ENCODE measurements at regions not wholly inside any gene's neighbourhood (a gene's known extent, or its start where the extent isn't known, plus 50 kb on each side); places are given as distances from the start of the nearest gene placed in this dataset.

DNA sequence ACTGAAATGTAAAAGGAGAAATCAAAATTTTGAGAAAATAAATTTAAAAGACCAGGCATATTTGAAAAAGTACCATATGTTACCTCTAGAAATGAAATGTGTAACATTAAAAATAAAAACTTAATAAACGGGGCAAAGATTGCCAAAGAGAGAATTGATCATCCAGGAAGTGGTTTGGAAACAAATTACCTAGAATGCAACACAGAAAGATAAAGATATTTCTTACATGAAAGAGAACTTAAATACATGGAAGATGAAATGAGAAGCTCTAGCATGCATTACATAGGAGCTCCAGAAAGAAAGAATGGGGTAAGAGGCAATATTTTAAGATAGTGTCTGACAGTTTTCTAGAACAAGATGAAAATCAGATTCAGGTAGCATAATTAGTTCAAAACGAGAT lies 235.9 kb upstream of the IRF2BP2 start:
- intact Hi-C loops (cut with DNase I; ENCODE audit: low total_unique reads) (no loop called here), in situ Hi-C loops (cut with MboI; ENCODE audit: low pct_ligation_motif_present in 1 of 4, low pct_unique_long_range_greater_than_20kb in 1 of 4, low sequenced_read_pairs in 3 of 4) (loop anchor here in 3 of 4 donors (10.0 to 25.0 kb wide), 3 partner anchors 109 to 239 kb away; partner anchors contain the start of gene IRF2BP2 (in 1 of the 3))
- Histone ChIP-seq H3K27me3 (no peaks in the 10 kb centered on the region), H3K36me3 (no peaks in the 10 kb centered on the region), H3K27ac (no peak overlapping the region), H3K9me3 (no peaks in the 10 kb centered on the region), H3K4me3 (no peak overlapping the region), H3K4me1 (peaks cover 0 to 45% (median 19%) of the 10 kb centered on the region in 4 donors)
- no peak for DNase-seq
- 70 to 83% methylated on average over 2 of the region's 2 CpGs for WGBS, 2 donors (ENCODE audit: low coverage in 1 of 2)
- TF ChIP-seq POLR2A (IDR thresholded peaks at IDR 0.05) (no peak), EP300 (IDR thresholded peaks at IDR 0.05; ENCODE audit: low read depth) (no peak), POLR2AphosphoS5 (IDR thresholded peaks at IDR 0.05) (no peak)
- TF ChIP-seq, protein P1, sequence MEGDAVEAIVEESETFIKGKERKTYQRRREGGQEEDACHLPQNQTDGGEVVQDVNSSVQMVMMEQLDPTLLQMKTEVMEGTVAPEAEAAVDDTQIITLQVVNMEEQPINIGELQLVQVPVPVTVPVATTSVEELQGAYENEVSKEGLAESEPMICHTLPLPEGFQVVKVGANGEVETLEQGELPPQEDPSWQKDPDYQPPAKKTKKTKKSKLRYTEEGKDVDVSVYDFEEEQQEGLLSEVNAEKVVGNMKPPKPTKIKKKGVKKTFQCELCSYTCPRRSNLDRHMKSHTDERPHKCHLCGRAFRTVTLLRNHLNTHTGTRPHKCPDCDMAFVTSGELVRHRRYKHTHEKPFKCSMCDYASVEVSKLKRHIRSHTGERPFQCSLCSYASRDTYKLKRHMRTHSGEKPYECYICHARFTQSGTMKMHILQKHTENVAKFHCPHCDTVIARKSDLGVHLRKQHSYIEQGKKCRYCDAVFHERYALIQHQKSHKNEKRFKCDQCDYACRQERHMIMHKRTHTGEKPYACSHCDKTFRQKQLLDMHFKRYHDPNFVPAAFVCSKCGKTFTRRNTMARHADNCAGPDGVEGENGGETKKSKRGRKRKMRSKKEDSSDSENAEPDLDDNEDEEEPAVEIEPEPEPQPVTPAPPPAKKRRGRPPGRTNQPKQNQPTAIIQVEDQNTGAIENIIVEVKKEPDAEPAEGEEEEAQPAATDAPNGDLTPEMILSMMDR (IDR thresholded peaks at IDR 0.05): no peak

DNA sequence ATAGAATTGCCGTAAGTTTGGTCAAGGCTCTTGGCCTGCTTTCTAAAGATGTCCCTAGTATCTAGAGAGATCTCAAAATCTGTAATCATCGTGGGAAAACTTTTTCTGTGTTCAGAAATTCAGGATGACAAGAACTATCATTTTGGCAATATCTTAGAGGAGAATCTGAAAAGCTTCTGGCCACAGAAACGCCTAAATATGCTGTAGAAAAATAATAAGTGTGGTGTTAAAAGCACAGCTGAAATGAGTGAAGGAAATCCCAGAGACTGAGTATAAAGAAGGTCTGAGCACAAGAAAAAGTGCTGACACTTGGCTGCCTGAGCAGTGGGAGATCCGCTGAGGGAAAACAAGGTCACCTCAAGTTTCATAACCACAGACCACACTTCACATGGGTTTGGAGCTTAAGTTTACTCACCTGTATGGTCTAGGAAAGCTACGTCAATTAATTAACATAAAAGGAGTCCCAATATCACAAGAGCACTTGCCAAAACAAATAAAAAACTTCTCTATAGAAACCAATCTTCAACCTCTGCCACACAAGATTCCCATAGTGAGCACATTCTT lies 235.2 kb upstream of the IRF2BP2 start:
- Histone ChIP-seq H3K4me1 (peaks cover 0 to 38% (median 17%) of the 10 kb centered on the region in 4 donors), H3K36me3 (no peaks in the 10 kb centered on the region), H3K4me3 (no peak overlapping the region), H3K27ac (no peak overlapping the region), H3K27me3 (no peaks in the 10 kb centered on the region), H3K9me3 (no peaks in the 10 kb centered on the region)
- DNase-seq: no peak
- WGBS, 2 donors (ENCODE audit: low coverage in 1 of 2): 69 to 77% methylated on average over 5 of the region's 5 CpGs
- intact Hi-C loops (cut with DNase I; ENCODE audit: low total_unique reads): no loop called here
- TF ChIP-seq, protein P1 (IDR thresholded peaks at IDR 0.05): no peak
- TF ChIP-seq POLR2AphosphoS5 (IDR thresholded peaks at IDR 0.05) (no peak), EP300 (IDR thresholded peaks at IDR 0.05; ENCODE audit: low read depth) (no peak), POLR2A (IDR thresholded peaks at IDR 0.05) (no peak)
- in situ Hi-C loops (cut with MboI; ENCODE audit: low pct_ligation_motif_present in 1 of 4, low pct_unique_long_range_greater_than_20kb in 1 of 4, low sequenced_read_pairs in 3 of 4): loop anchor here in 3 of 4 donors (10.0 to 25.0 kb wide), 3 partner anchors 108 to 240 kb away; partner anchors contain the start of gene IRF2BP2 (in 1 of the 3)

- H3K4me3 ChIP-seq: no peak overlapping the region
- peak overlapping the region in 3 of 4 donors; percentile 15 to 27 (median 20) for H3K27ac ChIP-seq
- no peak for DNase-seq
- no peaks in the 10 kb centered on the region for H3K36me3 ChIP-seq
- TF ChIP-seq POLR2A (IDR thresholded peaks at IDR 0.05) (no peak), POLR2AphosphoS5 (IDR thresholded peaks at IDR 0.05) (no peak), EP300 (IDR thresholded peaks at IDR 0.05; ENCODE audit: low read depth) (no peak)
- TF ChIP-seq, protein P1 (IDR thresholded peaks at IDR 0.05): no peak
- H3K9me3 ChIP-seq: no peaks in the 10 kb centered on the region
- 66% methylated on average over 6 to 7 of the region's 7 CpGs for WGBS, 2 donors (ENCODE audit: low coverage in 1 of 2)
- H3K4me1 ChIP-seq: peaks cover 0 to 33% (median 11%) of the 10 kb centered on the region in 4 donors
- intact Hi-C loops (cut with DNase I; ENCODE audit: low total_unique reads) (no loop called here), in situ Hi-C loops (cut with MboI; ENCODE audit: low pct_ligation_motif_present in 1 of 4, low pct_unique_long_range_greater_than_20kb in 1 of 4, low sequenced_read_pairs in 3 of 4) (loop anchor here in 3 of 4 donors (10.0 to 25.0 kb wide), 3 partner anchors 107 to 240 kb away; partner anchors contain the start of gene IRF2BP2 (in 1 of the 3))
- no peaks in the 10 kb centered on the region for H3K27me3 ChIP-seq
Measured at GRCh38 chr1:234844479-234845031, 234.6 kb upstream of the IRF2BP2 start.

GRCh38 chr1:234843946-234844345 lies 234.0 kb upstream of the IRF2BP2 start:
- no peaks in the 10 kb centered on the region for H3K27me3 ChIP-seq
- H3K4me3 ChIP-seq: no peak overlapping the region
- H3K4me1 ChIP-seq: peaks cover 0 to 31% (median 7%) of the 10 kb centered on the region in 4 donors
- intact Hi-C loops (cut with DNase I; ENCODE audit: low total_unique reads) (no loop called here), in situ Hi-C loops (cut with MboI; ENCODE audit: low pct_ligation_motif_present in 1 of 4, low pct_unique_long_range_greater_than_20kb in 1 of 4, low sequenced_read_pairs in 3 of 4) (loop anchor here in 3 of 4 donors (10.0 to 25.0 kb wide), 3 partner anchors 107 to 241 kb away; partner anchors contain the start of gene IRF2BP2 (in 1 of the 3))
- H3K36me3 ChIP-seq: no peaks in the 10 kb centered on the region
- no peaks in the 10 kb centered on the region for H3K9me3 ChIP-seq
- TF ChIP-seq EP300 (IDR thresholded peaks at IDR 0.05; ENCODE audit: low read depth) (no peak), POLR2A (IDR thresholded peaks at IDR 0.05) (no peak), POLR2AphosphoS5 (IDR thresholded peaks at IDR 0.05) (no peak)
- TF ChIP-seq, protein P1 (IDR thresholded peaks at IDR 0.05): no peak
- no peak for DNase-seq
- 58 to 77% methylated on average over 3 of the region's 3 CpGs for WGBS, 2 donors (ENCODE audit: low coverage in 1 of 2)
- H3K27ac ChIP-seq: peak overlapping the region in 1 of 4 donors; percentile 27

Data from transverse colon (tissue), 4 donors.